ENCODE measurements at regions not wholly inside any gene's neighbourhood (a gene's known extent, or its start where the extent isn't known, plus 50 kb on each side); places are given as distances from the start of the nearest gene placed in this dataset.

DNA sequence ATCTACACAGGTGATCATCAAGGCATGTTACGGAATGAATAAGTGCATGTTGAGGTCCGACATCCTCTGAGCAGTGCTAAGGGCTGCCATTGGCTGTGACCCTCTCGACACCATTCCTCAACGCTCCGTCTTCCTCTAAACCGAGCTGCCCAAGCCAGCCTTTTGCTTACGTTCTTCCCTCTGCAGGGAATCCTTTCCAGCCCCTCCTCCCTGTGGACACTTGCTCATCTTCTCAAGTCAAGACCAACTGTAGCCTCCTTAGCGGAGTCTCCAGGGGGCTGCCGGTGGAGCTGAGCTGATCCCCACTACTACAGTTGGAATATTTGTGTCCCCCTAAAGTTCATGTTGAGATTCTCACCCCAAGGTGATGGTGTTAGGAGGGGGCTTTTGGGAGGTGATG lies 781.0 kb downstream of the TBC1D22A start:
- DNase-seq (ENCODE audit: low read depth in 1 of 2, low spot score in 1 of 2), result no peak
- H3K27me3 ChIP-seq (ENCODE audit: insufficient read depth, poor library complexity, severe bottlenecking), result no peaks in the 10 kb centered on the region
- TF ChIP-seq GABPA (IDR thresholded peaks at IDR 0.05; ENCODE audit: low read depth) (no peak), REST (IDR thresholded peaks at IDR 0.05; ENCODE audit: insufficient replicate concordance, low read depth) (no peak), SPI1 (IDR thresholded peaks at IDR 0.05; ENCODE audit: borderline replicate concordance, low read depth) (no peak), CTCF (IDR thresholded peaks at IDR 0.05; ENCODE audit: insufficient read depth, low read length) (no peak), POLR2AphosphoS5 (IDR thresholded peaks at IDR 0.05; ENCODE audit: low read depth) (no peak)
- H3K27ac ChIP-seq (replicated peaks), result no peak overlapping the region
- no peak overlapping the region for H3K4me3 ChIP-seq (replicated peaks; ENCODE audit: insufficient read depth, low read length)

- H3K4me3 ChIP-seq (replicated peaks; ENCODE audit: insufficient read depth, low read length), result no peak overlapping the region
- TF ChIP-seq SPI1 (IDR thresholded peaks at IDR 0.05; ENCODE audit: borderline replicate concordance, low read depth) (no peak), POLR2AphosphoS5 (IDR thresholded peaks at IDR 0.05; ENCODE audit: low read depth) (no peak), REST (IDR thresholded peaks at IDR 0.05; ENCODE audit: insufficient replicate concordance, low read depth) (no peak), GABPA (IDR thresholded peaks at IDR 0.05; ENCODE audit: low read depth) (no peak), CTCF (IDR thresholded peaks at IDR 0.05; ENCODE audit: insufficient read depth, low read length) (no peak)
- H3K27me3 ChIP-seq (ENCODE audit: insufficient read depth, poor library complexity, severe bottlenecking), result no peaks in the 10 kb centered on the region
- DNase-seq (ENCODE audit: low read depth in 1 of 2, low spot score in 1 of 2), result no peak
- H3K27ac ChIP-seq (replicated peaks), result no peak overlapping the region
Measured at GRCh38 chr22:47540011-47540410, 777.6 kb downstream of the TBC1D22A start.

DNA sequence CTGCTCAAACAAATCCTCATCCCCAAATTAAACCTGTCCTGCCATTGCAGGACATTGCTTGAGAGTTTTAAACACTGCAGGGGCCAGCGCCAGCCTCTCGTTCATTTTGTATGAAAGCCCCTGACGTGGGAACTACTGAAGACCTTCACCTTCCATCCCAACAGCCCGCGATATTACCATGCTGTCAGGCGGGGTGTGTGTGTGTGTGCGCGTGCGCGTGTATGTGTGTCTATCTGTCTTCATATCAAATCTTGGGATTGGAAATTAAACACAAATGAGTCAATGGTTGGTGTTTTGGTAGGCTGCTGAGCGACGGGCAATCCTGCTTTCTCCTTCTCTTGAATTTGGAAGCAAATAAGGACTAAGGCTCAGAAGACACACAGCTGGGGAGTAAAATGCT lies 776.9 kb downstream of the TBC1D22A start:
- Histone ChIP-seq H3K27ac (replicated peaks) (no peak overlapping the region), H3K4me3 (replicated peaks; ENCODE audit: insufficient read depth, low read length) (no peak overlapping the region), H3K27me3 (ENCODE audit: insufficient read depth, poor library complexity, severe bottlenecking) (no peaks in the 10 kb centered on the region)
- TF ChIP-seq POLR2AphosphoS5 (IDR thresholded peaks at IDR 0.05; ENCODE audit: low read depth), result no peak
- no peak for TF ChIP-seq GABPA (IDR thresholded peaks at IDR 0.05; ENCODE audit: low read depth)
- no peak for TF ChIP-seq SPI1 (IDR thresholded peaks at IDR 0.05; ENCODE audit: borderline replicate concordance, low read depth)
- TF ChIP-seq REST (IDR thresholded peaks at IDR 0.05; ENCODE audit: insufficient replicate concordance, low read depth), result no peak
- DNase-seq (ENCODE audit: low read depth in 1 of 2, low spot score in 1 of 2), result no peak

All from HL-60 (cell line).